ENCODE measurements at regions not wholly inside any gene's neighbourhood (a gene's known extent, or its start where the extent isn't known, plus 50 kb on each side); places are given as distances from the start of the nearest gene placed in this dataset.
A peak's percentile ranks its signal among the peaks of the same experiment; 100 is the strongest.

DNA sequence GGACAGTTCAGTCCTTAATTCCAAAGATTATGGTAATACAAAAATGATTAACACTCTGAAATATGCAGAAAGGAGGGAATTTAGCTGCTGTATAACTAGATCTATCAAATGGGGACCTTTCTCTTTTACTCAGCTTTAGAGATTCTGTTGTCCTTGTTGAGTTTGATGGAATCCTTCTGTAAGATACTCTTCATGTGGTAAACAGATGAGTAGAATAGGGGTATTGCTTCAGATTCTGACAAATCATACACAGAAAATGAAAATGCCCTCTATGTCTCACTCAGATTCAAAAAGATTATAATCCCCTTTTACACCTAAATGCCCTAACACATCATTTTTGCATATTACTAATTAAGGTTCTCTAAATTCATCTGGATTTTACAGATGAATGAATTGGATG, 50.7 kb downstream of the ARHGAP35 start:
- DNase-seq (ENCODE audit: low read depth), result no peak
- H3K4me3 ChIP-seq (ENCODE audit: low read depth, low read length), result no peak overlapping the region
- no peaks in the 10 kb centered on the region for H3K36me3 ChIP-seq (ENCODE audit: control insufficient read depth, insufficient read depth, low read length)
- H3K27me3 ChIP-seq (ENCODE audit: control insufficient read depth, insufficient read depth, low read length), result no peaks in the 10 kb centered on the region
- TF ChIP-seq, protein P1, sequence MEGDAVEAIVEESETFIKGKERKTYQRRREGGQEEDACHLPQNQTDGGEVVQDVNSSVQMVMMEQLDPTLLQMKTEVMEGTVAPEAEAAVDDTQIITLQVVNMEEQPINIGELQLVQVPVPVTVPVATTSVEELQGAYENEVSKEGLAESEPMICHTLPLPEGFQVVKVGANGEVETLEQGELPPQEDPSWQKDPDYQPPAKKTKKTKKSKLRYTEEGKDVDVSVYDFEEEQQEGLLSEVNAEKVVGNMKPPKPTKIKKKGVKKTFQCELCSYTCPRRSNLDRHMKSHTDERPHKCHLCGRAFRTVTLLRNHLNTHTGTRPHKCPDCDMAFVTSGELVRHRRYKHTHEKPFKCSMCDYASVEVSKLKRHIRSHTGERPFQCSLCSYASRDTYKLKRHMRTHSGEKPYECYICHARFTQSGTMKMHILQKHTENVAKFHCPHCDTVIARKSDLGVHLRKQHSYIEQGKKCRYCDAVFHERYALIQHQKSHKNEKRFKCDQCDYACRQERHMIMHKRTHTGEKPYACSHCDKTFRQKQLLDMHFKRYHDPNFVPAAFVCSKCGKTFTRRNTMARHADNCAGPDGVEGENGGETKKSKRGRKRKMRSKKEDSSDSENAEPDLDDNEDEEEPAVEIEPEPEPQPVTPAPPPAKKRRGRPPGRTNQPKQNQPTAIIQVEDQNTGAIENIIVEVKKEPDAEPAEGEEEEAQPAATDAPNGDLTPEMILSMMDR (IDR thresholded peaks at IDR 0.05; ENCODE audit: insufficient read depth, low read length, severe bottlenecking), result no peak
- no peak for FAIRE-seq

DNA sequence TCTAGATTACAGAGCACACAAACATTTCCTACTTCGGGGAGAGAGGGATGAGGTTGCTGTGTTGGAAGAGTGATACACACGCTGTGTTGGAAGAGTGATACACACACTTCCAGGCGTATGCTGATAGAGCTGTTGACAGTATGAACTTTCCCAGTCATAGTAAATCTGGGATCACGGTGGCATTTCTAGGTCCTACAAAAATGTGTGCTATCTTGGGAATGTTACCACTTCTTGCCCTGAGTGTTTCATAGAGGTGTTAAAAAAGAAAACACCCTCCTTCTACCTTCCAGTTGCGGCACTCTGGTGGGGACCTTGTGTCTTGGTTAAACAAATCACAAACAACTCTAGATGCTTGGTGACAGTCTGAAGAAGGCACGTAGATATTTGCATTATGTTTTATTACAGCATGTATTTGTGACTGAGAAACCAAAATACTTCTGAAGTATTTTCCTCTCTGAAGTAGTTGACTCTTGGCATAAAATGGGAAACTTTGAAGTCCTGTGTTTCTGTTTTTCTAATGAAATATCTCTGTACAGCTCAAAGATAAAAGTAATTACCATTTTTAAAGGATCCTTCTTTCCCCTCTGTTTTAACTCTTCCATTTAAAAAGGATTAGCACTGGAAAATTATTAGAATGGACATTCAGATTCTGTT, 52.5 kb downstream of the ARHGAP35 start:
- TF ChIP-seq, protein P1 (IDR thresholded peaks at IDR 0.05; ENCODE audit: insufficient read depth, low read length, severe bottlenecking), result no peak
- no peaks in the 10 kb centered on the region for H3K36me3 ChIP-seq (ENCODE audit: control insufficient read depth, insufficient read depth, low read length)
- FAIRE-seq (no peak), DNase-seq (ENCODE audit: low read depth) (no peak)
- no peaks in the 10 kb centered on the region for H3K27me3 ChIP-seq (ENCODE audit: control insufficient read depth, insufficient read depth, low read length)
- no peak overlapping the region for H3K4me3 ChIP-seq (ENCODE audit: low read depth, low read length)

DNA sequence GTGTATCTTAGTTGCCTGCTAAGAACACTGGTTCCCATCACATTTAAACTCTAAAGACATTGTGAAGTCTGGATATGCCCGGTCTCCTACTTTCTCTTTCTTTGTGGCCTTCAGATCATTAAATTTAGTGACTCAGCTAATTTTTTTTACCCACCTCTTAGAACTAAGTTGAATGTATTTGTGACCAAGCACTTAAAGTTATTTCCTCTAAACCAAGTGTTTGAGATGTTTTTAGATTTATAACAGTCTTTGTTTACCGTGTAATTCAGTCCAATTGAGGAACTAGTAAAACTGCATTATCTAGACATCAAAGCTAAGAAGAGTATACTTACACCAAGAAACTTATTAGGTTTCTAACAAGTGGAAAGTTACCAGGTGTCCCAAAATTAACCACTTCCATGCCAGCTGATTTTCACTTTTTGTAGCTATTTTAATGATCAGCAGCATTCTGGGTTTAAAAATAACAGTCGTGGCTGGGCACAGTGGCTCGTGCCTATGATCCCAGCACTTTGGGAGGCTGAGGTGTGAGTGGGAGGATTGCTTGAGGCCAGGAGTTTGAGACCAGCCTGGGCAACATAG, 53.1 kb downstream of the ARHGAP35 start:
- H3K27me3 ChIP-seq (ENCODE audit: control insufficient read depth, insufficient read depth, low read length), result no peaks in the 10 kb centered on the region
- TF ChIP-seq, protein P1 (IDR thresholded peaks at IDR 0.05; ENCODE audit: insufficient read depth, low read length, severe bottlenecking), result no peak
- no peak overlapping the region for H3K4me3 ChIP-seq (ENCODE audit: low read depth, low read length)
- peaks cover 3% of the 10 kb centered on the region for H3K36me3 ChIP-seq (ENCODE audit: control insufficient read depth, insufficient read depth, low read length)
- DNase-seq (ENCODE audit: low read depth) (peak; percentile 45), FAIRE-seq (no peak)

DNA sequence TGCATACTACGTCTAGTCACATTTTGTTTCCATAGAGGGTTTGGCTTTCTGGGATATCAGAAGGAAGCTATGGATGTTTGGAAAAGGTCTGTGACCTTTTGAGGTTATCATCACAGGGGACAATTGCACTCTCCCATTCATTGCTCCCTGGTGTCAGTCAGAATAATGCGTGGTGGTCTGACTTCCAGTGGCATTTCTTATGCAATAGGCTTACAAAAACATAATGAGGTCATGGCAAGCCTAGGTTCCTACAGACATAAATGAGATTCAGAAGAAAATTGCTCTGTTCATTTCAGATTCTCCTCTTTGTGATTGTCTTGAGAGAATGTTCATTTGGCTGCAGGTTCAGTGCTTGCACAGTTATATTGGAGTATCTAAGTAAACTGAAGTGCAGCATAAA, 54.6 kb downstream of the ARHGAP35 start:
- FAIRE-seq (no peak), DNase-seq (ENCODE audit: low read depth) (no peak)
- no peak overlapping the region for H3K4me3 ChIP-seq (ENCODE audit: low read depth, low read length)
- no peaks in the 10 kb centered on the region for H3K27me3 ChIP-seq (ENCODE audit: control insufficient read depth, insufficient read depth, low read length)
- peaks cover 7% of the 10 kb centered on the region for H3K36me3 ChIP-seq (ENCODE audit: control insufficient read depth, insufficient read depth, low read length)
- TF ChIP-seq, protein P1 (IDR thresholded peaks at IDR 0.05; ENCODE audit: insufficient read depth, low read length, severe bottlenecking), result no peak

DNA sequence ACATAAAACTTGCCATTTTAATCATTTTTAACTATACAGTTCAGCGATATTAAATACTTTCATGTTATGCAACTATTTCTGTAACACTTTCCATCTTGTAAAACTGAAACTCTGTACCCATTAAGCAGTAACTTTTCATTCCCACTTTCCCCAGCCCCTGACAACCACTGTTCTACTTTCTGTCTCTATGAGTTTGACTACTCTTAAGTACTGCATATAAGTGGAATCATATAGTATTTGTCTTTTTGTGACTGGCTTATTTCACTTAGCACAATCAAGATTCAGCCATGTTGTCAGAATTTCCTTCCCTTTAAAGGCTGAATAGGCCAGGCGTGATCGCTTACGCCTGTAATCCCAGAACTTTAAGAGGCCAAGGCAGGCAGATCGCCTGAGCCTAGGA, 56.2 kb downstream of the ARHGAP35 start:
- DNase-seq (ENCODE audit: low read depth), result no peak
- H3K4me3 ChIP-seq (ENCODE audit: low read depth, low read length), result no peak overlapping the region
- FAIRE-seq, result no peak
- TF ChIP-seq, protein P1 (IDR thresholded peaks at IDR 0.05; ENCODE audit: insufficient read depth, low read length, severe bottlenecking), result no peak
- peaks cover 12% of the 10 kb centered on the region for H3K36me3 ChIP-seq (ENCODE audit: control insufficient read depth, insufficient read depth, low read length)
- H3K27me3 ChIP-seq (ENCODE audit: control insufficient read depth, insufficient read depth, low read length), result no peaks in the 10 kb centered on the region

DNA sequence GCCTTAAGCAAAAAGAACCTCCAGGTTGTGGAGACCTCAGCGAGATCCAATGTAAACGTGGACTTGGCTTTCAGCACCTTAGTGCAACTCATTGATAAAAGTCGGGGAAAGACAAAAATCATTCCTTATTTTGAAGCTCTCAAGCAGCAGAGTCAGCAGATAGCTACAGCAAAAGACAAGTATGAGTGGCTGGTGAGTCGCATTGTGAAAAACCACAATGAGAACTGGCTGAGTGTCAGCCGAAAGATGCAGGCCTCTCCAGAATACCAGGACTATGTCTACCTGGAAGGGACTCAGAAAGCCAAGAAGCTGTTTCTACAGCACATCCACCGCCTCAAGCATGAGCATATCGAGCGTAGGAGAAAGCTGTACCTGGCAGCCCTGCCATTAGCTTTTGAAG, 58.5 kb downstream of the ARHGAP35 start:
- FAIRE-seq, result no peak
- Histone ChIP-seq H3K36me3 (ENCODE audit: control insufficient read depth, insufficient read depth, low read length) (peaks cover 13% of the 10 kb centered on the region), H3K4me3 (ENCODE audit: low read depth, low read length) (no peak overlapping the region), H3K27me3 (ENCODE audit: control insufficient read depth, insufficient read depth, low read length) (no peaks in the 10 kb centered on the region)
- peak; percentile 63 for DNase-seq (ENCODE audit: low read depth)
- TF ChIP-seq, protein P1 (IDR thresholded peaks at IDR 0.05; ENCODE audit: insufficient read depth, low read length, severe bottlenecking), result no peak
